ENCODE measurements at regions not wholly inside any gene's neighbourhood (a gene's known extent, or its start where the extent isn't known, plus 50 kb on each side); places are given as distances from the start of the nearest gene placed in this dataset.

DNA sequence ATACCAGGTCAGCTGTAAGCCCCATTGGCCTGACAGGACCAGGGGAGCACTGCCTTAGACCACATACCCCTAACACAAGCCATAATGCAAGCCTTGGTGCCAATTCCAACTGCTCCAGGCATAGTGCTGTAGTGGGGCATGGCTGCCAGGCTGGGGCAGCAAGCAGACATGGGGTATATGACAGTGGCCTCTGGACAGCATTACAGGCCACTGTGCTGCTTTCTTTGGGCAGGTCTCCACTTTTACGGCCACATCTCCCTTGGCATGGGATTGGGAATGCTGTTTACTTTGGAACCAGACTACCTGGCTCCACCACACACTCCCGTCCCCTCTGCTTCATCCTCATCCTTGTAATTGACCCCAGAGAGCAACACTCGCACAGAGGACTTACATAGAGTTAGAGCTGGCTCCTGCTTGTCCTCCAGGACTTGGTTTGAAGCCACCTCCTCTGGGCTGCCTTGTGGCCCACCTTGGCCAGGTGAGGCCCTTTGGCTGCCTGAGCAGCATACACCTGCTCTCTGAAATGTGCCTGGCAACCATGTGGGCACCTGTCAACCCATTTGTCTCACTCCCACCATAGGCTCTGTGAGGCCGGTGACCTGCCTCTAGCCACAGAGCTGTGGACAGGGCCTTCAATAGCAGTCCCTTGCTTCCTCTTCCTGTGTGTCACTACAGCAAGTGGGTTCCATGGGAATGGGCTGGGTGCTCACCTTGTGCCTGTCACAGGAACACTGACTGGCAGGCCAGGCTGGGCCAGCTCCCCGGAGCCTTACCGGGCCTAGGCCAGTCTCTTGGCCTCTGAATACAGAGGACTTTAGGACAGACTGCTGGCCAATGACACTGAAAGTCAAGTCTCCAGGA is 262.6 kb upstream of the HS6ST1 start:
- Histone ChIP-seq H3K36me3 (ENCODE audit: low read length) (no peaks in the 10 kb centered on the region), H3K79me2 (ENCODE audit: insufficient read depth, low read length) (no peaks in the 10 kb centered on the region), H3K27ac (ENCODE audit: low read depth, low read length) (no peak overlapping the region), H3K4me3 (ENCODE audit: insufficient read depth, low read length, poor library complexity, severe bottlenecking) (no peak overlapping the region), H3F3A (ENCODE audit: insufficient read depth) (no peaks in the 10 kb centered on the region), H3K4me2 (ENCODE audit: low read depth, low read length, poor library complexity, severe bottlenecking) (no peak overlapping the region), H3K27me3 (ENCODE audit: low read length) (no peaks in the 10 kb centered on the region), H3K9ac (ENCODE audit: low read length) (no peak overlapping the region), H3K9me2 (replicated peaks; ENCODE audit: insufficient read depth, low read length) (no peaks in the 10 kb centered on the region), H2AFZ (ENCODE audit: low read depth, low read length, severe bottlenecking) (no peak overlapping the region), H3K9me3 (ENCODE audit: insufficient read depth, low read length) (no peaks in the 10 kb centered on the region), H4K20me1 (ENCODE audit: low read depth, low read length) (no peaks in the 10 kb centered on the region)
- no peak for TF ChIP-seq EZH2phosphoT487 (conservative IDR thresholded peaks at IDR 0.05; ENCODE audit: low read length)
- TF ChIP-seq, protein P1, sequence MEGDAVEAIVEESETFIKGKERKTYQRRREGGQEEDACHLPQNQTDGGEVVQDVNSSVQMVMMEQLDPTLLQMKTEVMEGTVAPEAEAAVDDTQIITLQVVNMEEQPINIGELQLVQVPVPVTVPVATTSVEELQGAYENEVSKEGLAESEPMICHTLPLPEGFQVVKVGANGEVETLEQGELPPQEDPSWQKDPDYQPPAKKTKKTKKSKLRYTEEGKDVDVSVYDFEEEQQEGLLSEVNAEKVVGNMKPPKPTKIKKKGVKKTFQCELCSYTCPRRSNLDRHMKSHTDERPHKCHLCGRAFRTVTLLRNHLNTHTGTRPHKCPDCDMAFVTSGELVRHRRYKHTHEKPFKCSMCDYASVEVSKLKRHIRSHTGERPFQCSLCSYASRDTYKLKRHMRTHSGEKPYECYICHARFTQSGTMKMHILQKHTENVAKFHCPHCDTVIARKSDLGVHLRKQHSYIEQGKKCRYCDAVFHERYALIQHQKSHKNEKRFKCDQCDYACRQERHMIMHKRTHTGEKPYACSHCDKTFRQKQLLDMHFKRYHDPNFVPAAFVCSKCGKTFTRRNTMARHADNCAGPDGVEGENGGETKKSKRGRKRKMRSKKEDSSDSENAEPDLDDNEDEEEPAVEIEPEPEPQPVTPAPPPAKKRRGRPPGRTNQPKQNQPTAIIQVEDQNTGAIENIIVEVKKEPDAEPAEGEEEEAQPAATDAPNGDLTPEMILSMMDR (IDR thresholded peaks at IDR 0.05; ENCODE audit: insufficient read depth, low read length, poor library complexity, severe bottlenecking) = no peak

DNA sequence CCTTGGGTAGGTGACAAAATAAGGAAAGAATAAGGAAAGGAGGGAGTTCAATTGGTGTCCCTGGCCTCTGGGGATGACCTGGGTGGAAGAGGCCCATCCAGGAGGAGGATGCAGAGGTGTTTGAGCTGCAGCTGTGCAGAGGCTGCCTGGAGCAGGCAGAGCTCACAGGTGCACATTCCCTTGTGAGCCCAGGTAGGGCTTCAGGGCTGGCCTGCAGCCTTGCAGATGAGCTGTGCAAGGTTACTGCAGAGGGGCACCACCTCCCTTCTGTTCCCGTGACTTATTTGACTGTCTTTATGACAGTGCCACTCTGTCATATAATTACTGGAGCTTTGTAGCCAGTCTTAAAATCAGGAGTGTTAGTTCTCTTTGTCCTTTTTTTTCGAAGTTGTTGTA is 263.2 kb upstream of the HS6ST1 start:
- no peak overlapping the region for H3K4me3 ChIP-seq (ENCODE audit: insufficient read depth, low read length, poor library complexity, severe bottlenecking)
- H3K9me2 ChIP-seq (replicated peaks; ENCODE audit: insufficient read depth, low read length) = no peaks in the 10 kb centered on the region
- H3K36me3 ChIP-seq (ENCODE audit: low read length) = no peaks in the 10 kb centered on the region
- H3K27ac ChIP-seq (ENCODE audit: low read depth, low read length) = no peak overlapping the region
- no peaks in the 10 kb centered on the region for H3F3A ChIP-seq (ENCODE audit: insufficient read depth)
- no peaks in the 10 kb centered on the region for H3K27me3 ChIP-seq (ENCODE audit: low read length)
- no peak overlapping the region for H3K4me2 ChIP-seq (ENCODE audit: low read depth, low read length, poor library complexity, severe bottlenecking)
- no peak overlapping the region for H3K9ac ChIP-seq (ENCODE audit: low read length)
- no peak for TF ChIP-seq EZH2phosphoT487 (conservative IDR thresholded peaks at IDR 0.05; ENCODE audit: low read length)
- TF ChIP-seq, protein P1 (IDR thresholded peaks at IDR 0.05; ENCODE audit: insufficient read depth, low read length, poor library complexity, severe bottlenecking) = no peak
- no peaks in the 10 kb centered on the region for H3K9me3 ChIP-seq (ENCODE audit: insufficient read depth, low read length)
- H3K79me2 ChIP-seq (ENCODE audit: insufficient read depth, low read length) = no peaks in the 10 kb centered on the region
- no peaks in the 10 kb centered on the region for H4K20me1 ChIP-seq (ENCODE audit: low read depth, low read length)
- no peak overlapping the region for H2AFZ ChIP-seq (ENCODE audit: low read depth, low read length, severe bottlenecking)

GRCh38 chr2:128584296-128584890 is 265.7 kb upstream of the HS6ST1 start:
- no peak overlapping the region for H3K4me3 ChIP-seq (ENCODE audit: insufficient read depth, low read length, poor library complexity, severe bottlenecking)
- no peaks in the 10 kb centered on the region for H3F3A ChIP-seq (ENCODE audit: insufficient read depth)
- no peaks in the 10 kb centered on the region for H3K79me2 ChIP-seq (ENCODE audit: insufficient read depth, low read length)
- H3K36me3 ChIP-seq (ENCODE audit: low read length) = no peaks in the 10 kb centered on the region
- TF ChIP-seq EZH2phosphoT487 (conservative IDR thresholded peaks at IDR 0.05; ENCODE audit: low read length) = no peak
- TF ChIP-seq, protein P1 (IDR thresholded peaks at IDR 0.05; ENCODE audit: insufficient read depth, low read length, poor library complexity, severe bottlenecking) = no peak
- no peaks in the 10 kb centered on the region for H4K20me1 ChIP-seq (ENCODE audit: low read depth, low read length)
- H3K9ac ChIP-seq (ENCODE audit: low read length) = no peak overlapping the region
- no peak overlapping the region for H3K4me2 ChIP-seq (ENCODE audit: low read depth, low read length, poor library complexity, severe bottlenecking)
- no peaks in the 10 kb centered on the region for H3K9me3 ChIP-seq (ENCODE audit: insufficient read depth, low read length)
- no peaks in the 10 kb centered on the region for H3K27me3 ChIP-seq (ENCODE audit: low read length)
- H3K9me2 ChIP-seq (replicated peaks; ENCODE audit: insufficient read depth, low read length) = no peaks in the 10 kb centered on the region
- H2AFZ ChIP-seq (ENCODE audit: low read depth, low read length, severe bottlenecking) = no peak overlapping the region
- H3K27ac ChIP-seq (ENCODE audit: low read depth, low read length) = no peak overlapping the region
